Colonic mucosa (tissue), 4 donors: ENCODE measurements at regions not wholly inside any gene's neighbourhood (a gene's known extent, or its start where the extent isn't known, plus 50 kb on each side); places are given as distances from the start of the nearest gene placed in this dataset.

Experiments used
- DNase-seq: peaks from one replicate; pipeline ENCODE4 v3.0.0-alpha.2; 2020
- H3K27ac ChIP-seq: fragments of 200-600 bp; one replicate; pipeline ENCODE4 v1.8.0; 2021
- H3K27me3 ChIP-seq: fragments of 200-600 bp; one replicate; pipeline ENCODE4 v1.8.0; 2021
- H3K36me3 ChIP-seq: fragments of 200-600 bp; one replicate; pipeline ENCODE4 v1.8.0; 2021
- H3K4me1 ChIP-seq: fragments of 200-600 bp; one replicate; pipeline ENCODE4 v1.8.0; 2021; ENCODE audit warnings: mild to moderate bottlenecking
- H3K4me3 ChIP-seq: fragments of 200-600 bp; one replicate; pipeline ENCODE4 v1.8.0; 2021
- H3K9ac ChIP-seq, 2 donors: one replicate each; pipeline ENCODE4 v1.7.0; 2013; ENCODE audit warnings: control low read depth in 2 of 2, low read depth in 2 of 2, low read length in 2 of 2
- H3K9me3 ChIP-seq: fragments of 200-600 bp; one replicate; pipeline ENCODE4 v1.8.0; 2021
- CTCF ChIP-seq: fragments of 200-600 bp; IDR thresholded peaks from one replicate; pipeline ENCODE4 v1.8.0; 2022; ENCODE audit warnings: antibody characterized with exemption, mild to moderate bottlenecking
- intact Hi-C: fragments of 100-400 bp; cut with DNase I; formaldehyde crosslinking; loops from one replicate; pipeline ENCODE4 v1.14.1; 2022
- donor health status: healthy.
- donor health status: DM: no; HTN: no; CAD: no.
- donor health status: DM: no; HTN: no; CAD: no.

GRCh38 chr4:131304686-131305085, 1844.4 kb upstream of the PCDH10 start:
- Histone ChIP-seq H3K9ac (no peak overlapping the region), H3K9me3 (no peaks in the 10 kb centered on the region), H3K27ac (no peak overlapping the region), H3K36me3 (no peaks in the 10 kb centered on the region), H3K4me3 (no peak overlapping the region), H3K27me3 (no peaks in the 10 kb centered on the region), H3K4me1 (no peaks in the 10 kb centered on the region)
- no peak for DNase-seq
- TF ChIP-seq CTCF: no peak
- intact Hi-C loops: no loop called here

GRCh38 chr4:131309628-131310027, 1839.5 kb upstream of the PCDH10 start:
- Histone ChIP-seq H3K27ac (no peak overlapping the region), H3K27me3 (no peaks in the 10 kb centered on the region), H3K36me3 (no peaks in the 10 kb centered on the region), H3K4me3 (no peak overlapping the region), H3K4me1 (no peaks in the 10 kb centered on the region), H3K9ac (no peak overlapping the region), H3K9me3 (no peaks in the 10 kb centered on the region)
- intact Hi-C loops: no loop called here
- DNase-seq: no peak
- no peak for TF ChIP-seq CTCF

- H3K27me3 ChIP-seq: no peaks in the 10 kb centered on the region
- H3K4me3 ChIP-seq: no peak overlapping the region
- DNase-seq: no peak
- no peaks in the 10 kb centered on the region for H3K9me3 ChIP-seq
- no peak for TF ChIP-seq CTCF
- H3K9ac ChIP-seq: no peak overlapping the region
- H3K36me3 ChIP-seq: no peaks in the 10 kb centered on the region
- H3K27ac ChIP-seq: no peak overlapping the region
- no peaks in the 10 kb centered on the region for H3K4me1 ChIP-seq
- intact Hi-C loops: no loop called here
Measured at GRCh38 chr4:131316086-131316485, 1833.0 kb upstream of the PCDH10 start.

- no peak for TF ChIP-seq CTCF
- Histone ChIP-seq H3K27me3 (no peaks in the 10 kb centered on the region), H3K4me3 (no peak overlapping the region), H3K4me1 (no peaks in the 10 kb centered on the region), H3K27ac (no peak overlapping the region), H3K9me3 (no peaks in the 10 kb centered on the region), H3K9ac (no peak overlapping the region), H3K36me3 (no peaks in the 10 kb centered on the region)
- DNase-seq: no peak
- intact Hi-C loops: no loop called here
Measured at GRCh38 chr4:131337936-131338335, 1811.2 kb upstream of the PCDH10 start.

- no peak overlapping the region for H3K4me3 ChIP-seq
- no peaks in the 10 kb centered on the region for H3K27me3 ChIP-seq
Measured at GRCh38 chr4:131339137-131339536, 1810.0 kb upstream of the PCDH10 start.

More at GRCh38 chr4:131339137-131339536, 1810.0 kb upstream of the PCDH10 start:
- no peak for DNase-seq
- Histone ChIP-seq H3K4me1 (no peaks in the 10 kb centered on the region), H3K9ac (no peak overlapping the region), H3K9me3 (no peaks in the 10 kb centered on the region), H3K27ac (no peak overlapping the region), H3K36me3 (no peaks in the 10 kb centered on the region)
- intact Hi-C loops: no loop called here
- no peak for TF ChIP-seq CTCF
